Hematopoietic multipotent progenitor cell treated with erythropoietin and hydrocortisone succinate and interleukin-3 and kit ligand, for 8 days (in vitro differentiated cells): ENCODE measurements at regions not wholly inside any gene's neighbourhood (a gene's known extent, or its start where the extent isn't known, plus 50 kb on each side); places are given as distances from the start of the nearest gene placed in this dataset.

Experiments
- DNase-seq: peaks from one replicate; pipeline ENCODE4 v3.0.0-alpha.2; 2015

DNA sequence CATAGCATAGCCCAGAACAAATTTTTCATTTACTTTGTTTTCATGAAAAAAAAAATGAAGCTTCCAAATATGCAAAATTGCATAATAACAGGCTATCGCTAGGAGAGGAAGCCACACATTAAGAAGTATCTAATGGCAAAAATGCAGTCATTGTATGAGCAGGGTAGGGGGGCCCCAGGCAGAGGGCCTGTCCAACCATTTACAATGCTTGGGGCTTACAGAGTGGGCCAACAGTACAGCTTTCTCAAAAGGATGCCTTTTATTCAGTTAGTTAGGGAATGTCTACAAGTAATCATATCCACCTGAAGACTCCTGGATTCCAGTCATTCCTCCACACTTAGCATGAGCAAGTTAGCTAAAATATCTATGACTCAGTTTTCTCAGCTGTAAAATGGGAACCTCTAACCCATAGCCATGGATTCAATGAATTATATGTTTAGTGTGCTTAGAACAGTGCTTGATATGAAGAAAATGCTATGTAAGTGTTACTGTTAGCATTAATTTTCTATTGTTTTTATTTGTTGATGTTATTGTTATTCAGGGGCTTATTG is 117.7 kb downstream of the GAS1 start:
- DNase-seq = no peak

DNA sequence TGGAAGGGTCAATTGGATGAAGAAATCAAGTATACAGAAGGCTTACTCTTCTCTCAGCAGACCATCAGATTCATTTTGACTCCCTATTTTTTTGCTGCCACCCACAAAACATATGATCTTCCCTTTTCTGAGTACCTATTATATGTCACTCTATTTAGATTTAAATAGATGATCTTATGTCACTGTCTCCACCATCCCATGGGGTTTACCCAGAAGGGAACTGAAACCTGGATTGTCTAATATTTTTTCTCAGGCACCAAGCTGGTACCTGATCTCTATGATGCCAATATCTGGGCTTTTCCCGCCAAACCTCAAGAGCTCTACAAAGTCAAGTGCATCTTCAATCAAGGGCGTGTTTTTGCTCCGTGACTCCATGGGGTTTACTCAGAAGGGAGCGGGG is 118.7 kb downstream of the GAS1 start:
- no peak for DNase-seq

DNA sequence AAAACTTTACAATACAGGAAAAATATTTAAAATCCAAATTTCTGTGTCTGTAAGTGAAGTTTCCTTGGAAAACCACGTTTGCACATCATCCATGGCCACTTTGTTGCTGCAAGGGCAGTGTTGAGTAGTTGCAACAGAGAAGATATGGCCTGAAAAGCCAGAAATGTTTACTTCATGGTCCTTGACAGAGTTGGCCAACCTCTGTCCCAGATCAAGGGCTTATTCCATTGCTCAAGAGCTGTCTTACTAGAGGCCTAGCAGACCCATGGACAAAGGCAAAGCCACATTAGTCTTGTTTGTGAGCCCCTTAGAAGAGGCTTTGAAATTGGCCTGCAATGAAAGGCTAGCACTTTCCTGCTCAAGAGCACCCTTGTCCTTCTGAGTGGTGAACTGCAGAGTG is 119.4 kb downstream of the GAS1 start:
- DNase-seq = no peak

DNA sequence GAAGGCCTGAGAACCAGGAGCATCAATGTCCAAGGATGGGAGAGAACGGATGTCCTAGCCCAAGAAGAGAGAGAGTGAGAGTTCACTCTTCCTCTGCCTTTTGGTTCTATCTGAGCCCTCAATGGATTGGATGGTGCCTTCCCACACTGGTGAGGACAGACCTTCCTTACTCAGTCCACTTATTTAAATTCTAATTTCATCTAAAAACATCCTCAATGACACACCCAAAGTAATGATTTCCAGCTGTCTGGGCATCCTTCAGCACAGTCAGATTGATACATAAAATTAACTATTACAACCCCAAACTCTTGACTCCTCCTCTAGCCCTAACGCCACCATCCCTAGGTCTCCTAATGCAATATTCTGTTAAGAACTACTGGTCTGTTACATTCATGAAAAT is 122.0 kb downstream of the GAS1 start:
- no peak for DNase-seq

DNA sequence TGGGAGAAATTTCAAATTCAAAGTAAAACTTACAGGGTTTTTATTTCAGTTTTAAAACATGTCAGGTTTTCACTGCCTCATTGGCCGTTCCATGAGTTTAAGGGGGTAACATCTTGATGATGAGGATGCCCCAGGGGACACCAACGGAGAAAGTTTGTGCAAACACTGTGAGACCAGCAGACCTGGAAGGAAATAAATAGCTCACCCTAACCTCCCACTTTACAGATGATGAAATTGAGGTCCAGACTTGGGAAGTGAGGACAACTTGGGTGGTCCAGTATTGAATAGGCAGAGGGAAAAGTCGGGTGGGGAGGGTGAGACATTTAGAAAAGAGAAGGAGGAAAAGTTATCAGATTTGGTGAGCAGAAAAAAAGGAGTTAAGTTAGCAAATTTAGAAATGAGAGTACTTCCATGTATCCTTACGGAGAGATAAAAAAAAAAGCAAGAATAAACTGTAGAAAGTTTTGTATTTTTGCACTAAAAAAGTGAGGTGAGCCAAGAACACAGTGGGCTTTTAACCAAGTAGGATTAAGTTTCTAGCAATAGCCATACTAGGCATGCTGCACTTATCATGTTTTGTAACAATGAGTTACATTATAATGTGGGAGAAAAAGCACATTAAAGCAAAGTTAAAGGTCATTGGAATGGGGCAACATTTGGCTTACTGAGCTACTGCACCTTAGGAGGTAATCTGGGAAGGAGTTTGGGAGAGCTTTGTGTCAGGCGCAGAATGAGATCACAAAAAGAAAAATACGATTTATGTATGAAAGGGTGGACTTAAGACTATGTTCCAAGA is 125.1 kb downstream of the GAS1 start:
- DNase-seq = no peak

DNA sequence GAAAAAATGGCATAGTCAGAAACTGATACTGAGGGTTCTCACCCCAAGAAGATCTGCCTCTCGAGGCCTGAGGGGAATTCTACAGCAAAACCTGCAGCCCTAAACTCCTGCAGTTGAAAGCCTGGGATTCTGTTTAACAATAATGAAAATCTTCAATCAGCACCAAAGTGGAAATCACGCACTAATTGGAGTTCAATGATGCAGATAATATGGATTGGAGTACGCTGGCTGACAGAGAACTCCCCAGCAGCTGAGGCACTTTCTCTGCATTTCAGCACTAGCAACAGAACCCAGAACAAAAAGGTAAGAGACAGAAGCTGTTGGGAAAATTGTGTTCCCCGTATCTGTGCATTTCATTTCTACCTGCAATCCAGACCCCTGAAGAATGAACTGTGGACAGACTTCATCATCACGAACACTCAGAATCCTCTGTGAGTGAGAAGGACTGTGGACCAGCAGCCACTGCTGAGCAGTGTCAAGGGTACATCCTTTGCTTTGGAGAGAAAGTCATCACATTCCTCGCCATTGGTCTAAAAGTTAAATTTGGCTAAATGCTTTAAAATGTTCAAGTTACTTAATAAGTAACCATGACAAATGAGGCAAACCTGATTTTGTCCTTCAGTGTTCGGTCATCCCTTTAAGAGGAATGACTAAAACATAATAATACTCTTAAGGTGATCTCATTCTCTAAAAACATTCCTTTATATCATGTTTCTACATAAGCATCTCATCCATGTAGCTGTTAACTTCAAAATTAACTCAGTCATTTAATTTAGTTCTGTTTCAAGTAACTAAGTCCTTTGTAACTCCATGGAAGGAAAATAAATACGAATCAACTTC is 126.1 kb downstream of the GAS1 start:
- no peak for DNase-seq

DNA sequence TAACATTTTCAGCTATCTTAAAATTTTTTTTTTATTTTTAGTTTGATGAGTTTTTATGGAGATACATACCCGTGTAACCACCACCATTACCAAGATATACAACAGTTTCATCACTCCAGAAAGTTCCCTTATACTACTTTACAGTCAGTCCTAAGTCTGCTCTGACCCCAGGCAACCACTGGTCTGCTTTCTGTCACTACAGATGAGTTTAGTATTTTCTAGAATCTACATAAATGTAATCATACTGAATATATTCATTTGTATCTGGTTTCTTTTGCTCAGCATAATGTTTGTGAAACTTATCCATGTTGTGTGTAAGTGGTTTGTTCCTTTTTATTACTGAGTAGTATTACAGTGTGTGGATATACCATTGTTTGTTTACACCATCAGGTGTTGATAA is 127.8 kb downstream of the GAS1 start:
- DNase-seq = no peak

DNA sequence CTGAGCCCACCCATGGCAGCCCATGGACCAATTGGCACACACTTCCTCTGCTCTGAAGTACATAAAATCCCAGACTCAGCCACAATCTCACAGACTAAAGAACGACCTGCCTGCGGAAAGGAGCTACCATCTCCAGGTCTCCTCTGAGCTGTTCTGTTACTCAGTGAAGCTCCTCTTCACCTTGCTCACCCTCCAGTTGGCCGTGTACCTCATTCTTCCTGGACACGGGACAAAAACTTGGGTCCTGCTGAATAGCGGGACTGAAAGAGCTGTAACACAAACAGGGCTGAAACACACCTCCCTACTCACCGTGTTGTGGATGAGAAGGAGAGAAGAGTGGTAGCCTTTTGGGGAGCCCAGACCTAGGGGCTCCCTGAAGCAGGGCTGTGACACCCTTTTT is 128.7 kb downstream of the GAS1 start:
- no peak for DNase-seq

DNA sequence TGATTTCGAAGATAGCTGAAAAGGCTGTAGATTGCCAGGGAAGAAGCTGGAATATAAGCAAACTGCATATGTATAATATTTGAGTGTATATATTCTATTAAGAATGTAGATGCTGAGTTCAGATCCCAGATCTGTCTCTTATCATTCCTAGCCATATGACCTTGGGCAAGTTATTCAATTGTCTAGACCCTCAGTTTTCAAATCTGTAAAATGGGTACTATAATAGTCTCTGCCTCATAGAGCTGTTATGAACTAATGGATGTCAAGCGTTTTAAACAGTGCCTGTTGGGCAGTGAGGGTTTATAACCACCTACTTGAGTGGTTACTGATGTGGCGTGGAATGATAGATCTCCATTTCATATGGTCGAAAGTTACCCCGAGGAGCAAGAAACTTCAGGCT is 130.4 kb downstream of the GAS1 start:
- no peak for DNase-seq

DNA sequence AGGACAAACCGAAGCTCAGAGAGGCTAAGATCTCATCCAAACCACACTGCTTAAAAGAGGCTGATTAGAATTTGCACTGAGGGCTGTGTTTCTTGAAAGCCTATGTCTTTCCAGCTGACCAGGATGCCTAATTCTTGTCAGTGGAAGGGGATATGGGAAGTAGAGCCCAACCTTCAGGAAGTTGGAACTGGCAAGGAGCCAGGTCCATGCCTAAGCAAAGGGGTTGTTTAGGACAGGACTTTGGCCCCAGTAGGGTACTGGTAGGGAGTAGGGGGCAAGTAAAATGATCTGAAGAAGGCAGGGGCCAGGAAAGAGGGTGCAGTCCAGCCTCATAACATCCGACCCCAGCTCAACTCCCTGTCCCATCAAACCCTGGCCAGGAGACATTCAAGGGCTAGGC is 130.9 kb downstream of the GAS1 start:
- no peak for DNase-seq

DNA sequence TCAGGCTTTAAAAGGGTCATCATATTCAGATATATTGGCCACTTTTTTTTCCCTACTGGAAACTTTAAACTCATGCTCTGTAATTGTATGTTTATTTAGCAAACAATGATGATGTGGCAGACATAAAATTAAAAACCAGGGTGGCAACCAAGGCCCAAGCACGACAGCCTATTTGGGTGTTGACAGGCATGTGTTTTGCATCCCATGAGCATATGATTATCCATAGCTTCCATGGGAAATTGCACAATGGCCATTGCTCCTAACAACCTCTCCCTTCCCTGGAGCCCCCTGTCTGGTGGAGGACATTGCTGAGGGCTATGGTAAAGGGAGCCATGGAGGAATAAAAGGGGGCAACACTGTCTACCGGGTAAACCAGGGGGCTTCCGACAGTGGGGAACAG is 134.7 kb downstream of the GAS1 start:
- DNase-seq = no peak

DNA sequence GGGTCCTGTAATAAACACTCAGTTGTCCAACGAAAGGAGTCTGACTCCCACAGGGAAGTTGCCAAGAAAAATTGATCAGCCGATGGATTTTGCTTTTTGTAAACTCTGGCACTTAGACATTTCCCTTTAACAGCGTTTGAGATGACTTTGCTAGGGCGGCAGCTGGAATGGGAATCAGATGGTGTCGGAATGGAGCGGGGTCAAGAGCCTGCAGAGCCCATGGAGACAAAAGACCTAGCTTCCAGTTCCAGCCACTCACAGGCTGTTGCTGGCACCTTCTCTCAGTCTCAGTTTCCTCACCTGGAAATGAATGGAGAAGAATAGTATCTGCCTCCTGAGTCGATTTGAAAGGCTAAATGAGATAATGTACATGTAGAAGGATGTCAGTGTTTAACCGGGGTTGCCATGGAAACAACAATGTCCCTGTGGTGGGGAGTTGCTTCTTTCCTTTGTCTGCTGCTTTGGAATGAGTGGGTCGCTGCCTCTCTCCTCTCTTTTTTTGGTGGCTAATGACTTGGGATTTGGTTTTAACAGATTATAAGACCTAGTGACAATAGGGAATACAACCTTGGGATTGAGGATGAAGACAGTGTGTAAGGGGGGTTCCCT is 137.4 kb downstream of the GAS1 start:
- DNase-seq = no peak

DNA sequence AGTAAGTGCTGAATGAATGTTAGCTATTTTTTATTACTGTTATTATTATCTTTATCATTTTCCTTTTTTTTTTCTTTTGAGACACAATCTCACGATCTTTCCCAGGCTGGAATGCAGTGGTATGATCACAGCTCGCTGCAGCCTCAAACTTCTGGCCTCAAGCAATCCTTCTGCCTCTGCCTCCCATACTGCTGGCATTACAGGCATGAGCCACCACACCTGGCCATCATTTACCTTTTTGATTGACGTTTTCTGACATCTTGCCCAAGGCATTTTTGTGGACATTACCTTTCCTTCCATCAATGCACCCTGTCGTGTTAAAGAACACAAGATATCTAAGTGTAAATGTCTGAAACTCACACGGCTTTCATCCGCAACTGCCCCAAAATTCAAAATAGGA is 138.2 kb downstream of the GAS1 start:
- no peak for DNase-seq

DNA sequence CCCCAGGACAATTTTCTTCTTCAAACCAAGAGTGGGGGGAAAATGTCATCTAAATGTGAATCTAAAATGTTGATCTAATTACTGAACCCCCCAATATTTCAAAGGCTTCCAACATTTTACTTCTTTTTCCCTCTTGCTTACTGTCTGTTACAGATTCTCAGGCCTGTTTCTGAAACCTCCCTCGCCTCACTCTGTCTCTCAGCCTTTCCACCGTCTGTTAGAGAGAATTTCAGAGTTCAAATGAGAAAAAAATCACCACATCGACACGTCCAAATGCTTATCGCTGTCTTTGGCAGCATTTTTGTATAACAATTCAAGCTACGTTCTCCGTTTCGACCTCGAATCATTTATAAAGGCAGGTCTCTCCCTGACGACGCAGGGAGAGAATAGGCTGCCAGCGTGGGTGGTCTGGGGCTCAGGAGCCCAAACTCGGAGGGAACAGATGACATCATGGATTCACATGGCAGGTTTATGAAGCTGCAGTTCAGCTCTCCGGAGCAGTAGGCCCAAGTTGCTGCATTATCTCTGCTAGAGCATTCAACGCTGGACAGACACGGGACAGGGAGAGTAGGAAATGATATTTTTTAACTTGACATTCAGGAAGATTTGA is 139.8 kb downstream of the GAS1 start:
- DNase-seq = no peak

DNA sequence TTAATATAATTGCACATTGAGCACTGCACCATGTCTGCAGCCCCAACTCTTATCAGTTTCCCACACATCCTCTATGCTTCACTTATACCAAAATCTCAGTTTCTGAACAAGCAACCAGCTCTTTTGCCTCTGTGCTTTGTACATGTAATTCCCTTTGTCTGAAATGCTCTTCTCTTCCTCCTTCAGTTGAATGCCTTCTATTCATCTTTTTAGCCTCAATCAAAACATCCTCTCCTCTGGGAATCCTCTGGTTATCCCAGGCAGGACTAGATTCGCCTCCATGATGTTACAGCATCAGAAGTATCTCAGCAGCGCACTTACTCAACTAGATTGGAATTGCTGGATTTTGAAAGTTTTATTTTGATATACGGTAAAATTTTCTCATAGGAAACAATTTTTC is 143.3 kb downstream of the GAS1 start:
- DNase-seq = no peak

DNA sequence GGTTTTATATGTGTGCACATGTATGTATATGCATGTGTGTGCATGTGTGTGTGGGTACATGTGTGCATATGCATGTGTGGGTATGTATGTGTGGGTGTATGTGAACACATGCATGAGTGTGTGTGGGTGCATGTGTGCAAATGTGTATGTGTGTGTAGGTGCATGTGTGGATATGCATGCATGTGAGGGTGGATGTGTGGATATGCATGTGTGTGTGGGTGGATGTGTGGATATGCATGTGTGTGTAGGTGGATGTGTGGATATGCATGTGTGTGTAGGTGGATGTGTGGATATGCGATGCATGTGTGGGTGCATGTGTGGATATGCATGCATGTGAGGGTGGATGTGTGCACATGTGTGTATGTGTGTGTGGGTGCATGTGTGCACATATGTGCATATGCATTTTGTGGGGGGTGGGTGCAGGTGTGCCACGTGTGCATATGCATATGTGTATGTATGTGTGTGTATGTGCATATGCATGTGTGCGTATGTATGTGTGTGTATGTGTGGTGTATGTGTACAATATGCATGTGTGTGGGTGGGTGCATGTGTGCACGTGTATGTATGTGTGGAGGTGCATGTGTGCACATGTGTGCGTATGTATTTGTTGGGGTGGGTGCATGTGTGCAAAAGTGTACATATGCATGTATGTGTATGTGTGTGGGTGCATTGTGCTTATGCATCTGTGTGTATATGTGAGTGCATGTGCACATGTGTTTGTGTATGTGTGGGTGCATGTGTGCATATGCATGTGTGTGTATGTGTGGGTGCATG is 144.2 kb downstream of the GAS1 start:
- DNase-seq = no peak

DNA sequence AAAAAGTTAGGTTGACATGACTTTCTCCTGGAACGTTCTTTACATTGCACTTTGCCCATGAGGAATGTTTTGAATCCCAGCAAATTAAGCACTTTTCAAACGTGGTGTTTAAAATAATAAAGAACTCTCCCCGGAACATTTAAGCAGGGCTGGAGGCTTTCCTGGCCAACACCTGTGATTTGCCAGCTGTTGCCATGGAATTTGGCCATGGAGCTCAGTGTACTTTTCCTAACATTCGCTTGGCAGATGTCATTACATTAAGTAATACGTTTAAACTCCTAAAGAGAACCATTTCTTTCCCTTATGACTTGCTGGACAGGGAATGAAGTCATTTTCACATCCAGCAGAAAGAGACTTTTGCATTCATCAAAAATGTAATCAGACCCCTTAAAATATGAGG is 146.1 kb downstream of the GAS1 start:
- DNase-seq = no peak

DNA sequence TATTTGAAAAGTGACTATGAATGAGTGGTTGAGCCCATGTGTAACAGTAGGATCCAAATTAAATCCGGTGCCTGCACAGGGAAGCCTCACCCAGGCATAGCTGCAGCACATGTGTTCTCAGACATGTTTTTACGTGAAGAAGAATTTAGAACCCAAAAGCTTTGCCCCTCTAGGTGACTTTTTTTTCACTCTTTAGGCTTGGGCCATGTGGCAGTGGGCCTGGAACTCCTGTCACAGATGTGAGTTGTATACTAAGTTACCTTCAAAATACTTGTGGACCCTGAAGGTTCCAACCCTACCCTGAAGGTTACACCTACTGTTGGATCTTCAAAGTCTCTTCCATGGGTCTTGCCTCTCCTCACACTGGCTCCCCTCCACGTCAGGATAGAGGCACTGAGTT is 146.6 kb downstream of the GAS1 start:
- DNase-seq = no peak

DNA sequence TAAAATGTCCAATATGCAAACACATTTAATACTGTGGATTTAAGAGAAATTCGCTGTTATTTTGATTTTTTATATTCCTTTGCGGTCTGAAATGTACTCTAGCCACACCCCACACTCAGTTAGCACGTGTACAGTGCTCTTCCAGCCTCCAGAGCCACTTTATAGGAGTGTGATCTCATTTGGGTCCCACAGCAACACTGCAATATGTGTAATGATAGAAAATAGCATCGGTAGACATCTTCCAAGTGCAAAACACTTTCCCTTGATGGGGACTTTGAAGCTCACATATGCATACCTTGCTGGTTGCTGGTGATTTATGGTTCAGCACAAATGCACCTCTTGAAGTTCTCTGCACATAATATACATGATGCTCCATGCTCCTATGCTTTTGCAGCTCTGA is 148.3 kb downstream of the GAS1 start:
- DNase-seq = no peak

DNA sequence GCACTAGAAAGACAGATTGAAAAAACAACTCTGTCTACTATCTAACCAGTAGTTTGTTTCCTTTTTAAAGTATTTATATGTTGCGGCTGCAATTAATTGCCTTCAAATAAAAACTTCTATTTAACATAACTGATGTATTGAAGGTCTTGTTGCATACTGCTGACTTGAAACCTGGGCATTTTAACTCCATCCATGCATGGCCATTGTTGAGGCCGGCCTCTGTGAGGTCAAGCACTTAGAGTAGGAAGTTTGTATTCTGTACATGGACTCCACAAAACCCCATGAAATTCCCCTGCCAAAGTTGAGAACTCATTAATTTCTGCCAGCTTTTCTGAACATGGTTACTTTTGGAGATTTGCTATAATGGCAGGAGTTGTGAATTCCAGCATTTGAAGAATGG is 150.6 kb downstream of the GAS1 start:
- DNase-seq = no peak

DNA sequence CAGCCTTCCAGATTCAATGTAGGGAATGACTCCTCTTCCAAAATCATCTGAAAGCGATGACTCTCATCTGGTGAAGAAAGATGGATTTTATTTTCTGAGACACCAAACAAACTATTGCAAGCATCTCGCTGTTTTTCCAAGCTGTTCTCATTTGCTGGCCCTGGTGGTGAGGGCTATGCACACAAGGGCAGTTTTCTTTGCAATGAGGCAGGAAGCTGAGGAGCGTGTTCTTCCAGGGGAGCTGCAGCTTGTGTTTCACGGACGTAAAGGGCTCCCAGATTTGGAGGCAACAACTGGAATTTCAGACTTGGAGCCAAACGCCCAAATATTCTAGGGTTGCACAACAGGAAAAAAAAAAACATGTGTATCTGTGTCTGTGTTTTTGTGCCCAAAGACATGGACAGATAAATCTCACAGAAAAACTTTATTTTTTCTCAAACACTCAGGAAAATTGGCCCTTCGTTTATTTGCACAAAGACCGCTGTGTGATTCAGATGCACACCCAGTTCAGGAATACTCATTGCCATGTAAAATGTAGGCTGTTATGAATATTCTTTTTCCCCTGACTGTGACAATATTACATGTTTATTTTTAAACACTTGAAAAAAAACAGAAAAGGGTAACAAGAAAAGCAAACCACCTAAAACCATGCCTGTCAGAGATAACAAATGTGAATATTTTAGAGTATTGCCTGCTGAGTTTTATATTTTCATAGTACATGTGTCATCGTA is 151.3 kb downstream of the GAS1 start:
- no peak for DNase-seq

DNA sequence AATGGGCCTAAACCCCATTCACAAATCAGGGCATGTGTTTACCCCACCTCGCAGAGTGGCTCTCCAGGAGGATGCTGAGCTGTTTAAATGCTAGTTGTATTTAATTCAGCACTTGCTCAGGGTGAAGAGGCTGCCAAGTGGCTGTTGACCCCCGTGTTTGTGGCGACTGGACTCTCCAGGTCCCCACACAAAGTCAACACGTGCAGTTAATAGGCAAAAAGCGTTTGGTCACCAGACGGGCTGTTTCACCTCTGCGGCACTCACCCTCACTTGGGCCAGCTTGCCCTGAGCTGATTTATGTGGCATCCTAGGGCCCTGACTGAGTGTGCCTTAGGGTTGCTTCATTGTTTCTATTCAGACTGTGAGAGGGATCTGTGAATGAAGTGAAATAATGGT is 152.3 kb downstream of the GAS1 start:
- no peak for DNase-seq
